ENCODE measurements at regions not wholly inside any gene's neighbourhood (a gene's known extent, or its start where the extent isn't known, plus 50 kb on each side); places are given as distances from the start of the nearest gene placed in this dataset.

- no peak for DNase-seq (ENCODE audit: low read depth in 1 of 2, low spot score in 1 of 2)
- TF ChIP-seq REST (IDR thresholded peaks at IDR 0.05; ENCODE audit: insufficient replicate concordance, low read depth) (no peak), SPI1 (IDR thresholded peaks at IDR 0.05; ENCODE audit: borderline replicate concordance, low read depth) (no peak), POLR2AphosphoS5 (IDR thresholded peaks at IDR 0.05; ENCODE audit: low read depth) (no peak), GABPA (IDR thresholded peaks at IDR 0.05; ENCODE audit: low read depth) (no peak), CTCF (IDR thresholded peaks at IDR 0.05; ENCODE audit: insufficient read depth, low read length) (no peak)
- Histone ChIP-seq H3K27me3 (ENCODE audit: insufficient read depth, poor library complexity, severe bottlenecking) (no peaks in the 10 kb centered on the region), H3K4me3 (replicated peaks; ENCODE audit: insufficient read depth, low read length) (no peak overlapping the region), H3K27ac (replicated peaks) (no peak overlapping the region)
These were observed 613.9 kb downstream of the TBC1D22A start for GRCh38 chr22:47376322-47376700.

GRCh38 chr22:47375621-47376321, 613.3 kb downstream of the TBC1D22A start:
- no peaks in the 10 kb centered on the region for H3K27me3 ChIP-seq (ENCODE audit: insufficient read depth, poor library complexity, severe bottlenecking)
- TF ChIP-seq REST (IDR thresholded peaks at IDR 0.05; ENCODE audit: insufficient replicate concordance, low read depth) (no peak), SPI1 (IDR thresholded peaks at IDR 0.05; ENCODE audit: borderline replicate concordance, low read depth) (no peak), POLR2AphosphoS5 (IDR thresholded peaks at IDR 0.05; ENCODE audit: low read depth) (no peak), CTCF (IDR thresholded peaks at IDR 0.05; ENCODE audit: insufficient read depth, low read length) (no peak), GABPA (IDR thresholded peaks at IDR 0.05; ENCODE audit: low read depth) (no peak)
- H3K4me3 ChIP-seq (replicated peaks; ENCODE audit: insufficient read depth, low read length) = no peak overlapping the region
- no peak for DNase-seq (ENCODE audit: low read depth in 1 of 2, low spot score in 1 of 2)
- H3K27ac ChIP-seq (replicated peaks) = no peak overlapping the region

- no peak overlapping the region for H3K27ac ChIP-seq (replicated peaks)
- no peak for TF ChIP-seq CTCF (IDR thresholded peaks at IDR 0.05; ENCODE audit: insufficient read depth, low read length)
- TF ChIP-seq REST (IDR thresholded peaks at IDR 0.05; ENCODE audit: insufficient replicate concordance, low read depth) = no peak
- no peak for TF ChIP-seq GABPA (IDR thresholded peaks at IDR 0.05; ENCODE audit: low read depth)
- no peak for TF ChIP-seq POLR2AphosphoS5 (IDR thresholded peaks at IDR 0.05; ENCODE audit: low read depth)
- no peak for TF ChIP-seq SPI1 (IDR thresholded peaks at IDR 0.05; ENCODE audit: borderline replicate concordance, low read depth)
- H3K27me3 ChIP-seq (ENCODE audit: insufficient read depth, poor library complexity, severe bottlenecking) = no peaks in the 10 kb centered on the region
- DNase-seq (ENCODE audit: low read depth in 1 of 2, low spot score in 1 of 2) = no peak
- no peak overlapping the region for H3K4me3 ChIP-seq (replicated peaks; ENCODE audit: insufficient read depth, low read length)
These were observed 612.6 kb downstream of the TBC1D22A start for GRCh38 chr22:47374901-47375575.

Data from HL-60 (cell line).